ENCODE measurements at regions not wholly inside any gene's neighbourhood (a gene's known extent, or its start where the extent isn't known, plus 50 kb on each side); places are given as distances from the start of the nearest gene placed in this dataset.

DNA sequence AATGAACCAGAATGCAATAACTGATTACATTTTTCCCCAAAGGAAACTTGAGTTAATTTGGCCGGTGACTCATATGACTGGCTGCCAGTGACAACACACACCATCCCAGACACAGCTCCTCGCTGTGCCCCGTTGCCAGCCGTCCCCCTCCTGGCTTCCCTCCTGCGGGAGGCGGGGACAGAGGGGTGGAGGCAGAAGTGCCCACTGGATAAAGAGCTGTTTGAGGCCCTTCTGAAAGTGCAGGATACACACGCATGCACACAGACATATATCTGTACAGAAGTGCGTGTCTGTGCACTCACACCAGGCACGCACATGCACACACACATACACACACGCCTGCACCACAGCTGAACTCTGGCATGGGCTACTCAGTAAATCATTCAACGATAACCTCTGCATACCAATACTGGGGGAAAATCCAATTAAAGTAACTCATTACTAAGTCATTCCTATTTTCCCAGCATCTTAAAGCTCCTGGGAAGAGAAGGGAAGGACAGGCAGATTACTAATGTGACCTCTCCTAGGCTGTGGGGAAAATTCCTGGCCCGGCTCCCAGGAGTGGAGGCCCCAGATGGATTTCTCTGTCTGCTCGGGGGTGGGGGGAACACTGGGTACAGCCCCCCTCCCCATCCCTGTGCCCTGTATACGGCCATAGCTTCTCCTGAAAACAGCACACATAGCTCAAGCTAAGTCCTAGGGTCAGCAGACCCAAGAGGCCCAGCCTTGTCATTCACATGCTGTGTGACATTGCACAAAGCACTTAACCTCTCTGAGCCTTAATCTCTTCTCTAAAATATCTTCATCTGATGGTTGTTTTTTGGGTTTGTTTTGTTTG lies 52.3 kb upstream of the MYL10 start:
- TF ChIP-seq MXI1 (conservative IDR thresholded peaks at IDR 0.05; ENCODE audit: poor library complexity, severe bottlenecking): no peak
- no peak for TF ChIP-seq EZH2 (IDR thresholded peaks at IDR 0.05; ENCODE audit: borderline replicate concordance, insufficient read depth, low read length, poor library complexity, severe bottlenecking)
- TF ChIP-seq, protein P1, sequence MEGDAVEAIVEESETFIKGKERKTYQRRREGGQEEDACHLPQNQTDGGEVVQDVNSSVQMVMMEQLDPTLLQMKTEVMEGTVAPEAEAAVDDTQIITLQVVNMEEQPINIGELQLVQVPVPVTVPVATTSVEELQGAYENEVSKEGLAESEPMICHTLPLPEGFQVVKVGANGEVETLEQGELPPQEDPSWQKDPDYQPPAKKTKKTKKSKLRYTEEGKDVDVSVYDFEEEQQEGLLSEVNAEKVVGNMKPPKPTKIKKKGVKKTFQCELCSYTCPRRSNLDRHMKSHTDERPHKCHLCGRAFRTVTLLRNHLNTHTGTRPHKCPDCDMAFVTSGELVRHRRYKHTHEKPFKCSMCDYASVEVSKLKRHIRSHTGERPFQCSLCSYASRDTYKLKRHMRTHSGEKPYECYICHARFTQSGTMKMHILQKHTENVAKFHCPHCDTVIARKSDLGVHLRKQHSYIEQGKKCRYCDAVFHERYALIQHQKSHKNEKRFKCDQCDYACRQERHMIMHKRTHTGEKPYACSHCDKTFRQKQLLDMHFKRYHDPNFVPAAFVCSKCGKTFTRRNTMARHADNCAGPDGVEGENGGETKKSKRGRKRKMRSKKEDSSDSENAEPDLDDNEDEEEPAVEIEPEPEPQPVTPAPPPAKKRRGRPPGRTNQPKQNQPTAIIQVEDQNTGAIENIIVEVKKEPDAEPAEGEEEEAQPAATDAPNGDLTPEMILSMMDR (IDR thresholded peaks at IDR 0.05; ENCODE audit: poor library complexity, severe bottlenecking): no peak
- no peak for TF ChIP-seq POLR2AphosphoS5 (IDR thresholded peaks at IDR 0.05)
- TF ChIP-seq EP300 (conservative IDR thresholded peaks at IDR 0.05; ENCODE audit: poor library complexity, severe bottlenecking): no peak
- no peak for TF ChIP-seq RAD21 (conservative IDR thresholded peaks at IDR 0.05)
- TF ChIP-seq SMC3 (conservative IDR thresholded peaks at IDR 0.05; ENCODE audit: poor library complexity): no peak
- TF ChIP-seq, protein P2, sequence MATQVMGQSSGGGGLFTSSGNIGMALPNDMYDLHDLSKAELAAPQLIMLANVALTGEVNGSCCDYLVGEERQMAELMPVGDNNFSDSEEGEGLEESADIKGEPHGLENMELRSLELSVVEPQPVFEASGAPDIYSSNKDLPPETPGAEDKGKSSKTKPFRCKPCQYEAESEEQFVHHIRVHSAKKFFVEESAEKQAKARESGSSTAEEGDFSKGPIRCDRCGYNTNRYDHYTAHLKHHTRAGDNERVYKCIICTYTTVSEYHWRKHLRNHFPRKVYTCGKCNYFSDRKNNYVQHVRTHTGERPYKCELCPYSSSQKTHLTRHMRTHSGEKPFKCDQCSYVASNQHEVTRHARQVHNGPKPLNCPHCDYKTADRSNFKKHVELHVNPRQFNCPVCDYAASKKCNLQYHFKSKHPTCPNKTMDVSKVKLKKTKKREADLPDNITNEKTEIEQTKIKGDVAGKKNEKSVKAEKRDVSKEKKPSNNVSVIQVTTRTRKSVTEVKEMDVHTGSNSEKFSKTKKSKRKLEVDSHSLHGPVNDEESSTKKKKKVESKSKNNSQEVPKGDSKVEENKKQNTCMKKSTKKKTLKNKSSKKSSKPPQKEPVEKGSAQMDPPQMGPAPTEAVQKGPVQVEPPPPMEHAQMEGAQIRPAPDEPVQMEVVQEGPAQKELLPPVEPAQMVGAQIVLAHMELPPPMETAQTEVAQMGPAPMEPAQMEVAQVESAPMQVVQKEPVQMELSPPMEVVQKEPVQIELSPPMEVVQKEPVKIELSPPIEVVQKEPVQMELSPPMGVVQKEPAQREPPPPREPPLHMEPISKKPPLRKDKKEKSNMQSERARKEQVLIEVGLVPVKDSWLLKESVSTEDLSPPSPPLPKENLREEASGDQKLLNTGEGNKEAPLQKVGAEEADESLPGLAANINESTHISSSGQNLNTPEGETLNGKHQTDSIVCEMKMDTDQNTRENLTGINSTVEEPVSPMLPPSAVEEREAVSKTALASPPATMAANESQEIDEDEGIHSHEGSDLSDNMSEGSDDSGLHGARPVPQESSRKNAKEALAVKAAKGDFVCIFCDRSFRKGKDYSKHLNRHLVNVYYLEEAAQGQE (IDR thresholded peaks at IDR 0.05; ENCODE audit: borderline replicate concordance): no peak
- TF ChIP-seq TAF1 (IDR thresholded peaks at IDR 0.05; ENCODE audit: low read depth): no peak
